ENCODE measurements at regions not wholly inside any gene's neighbourhood (a gene's known extent, or its start where the extent isn't known, plus 50 kb on each side); places are given as distances from the start of the nearest gene placed in this dataset.

DNA sequence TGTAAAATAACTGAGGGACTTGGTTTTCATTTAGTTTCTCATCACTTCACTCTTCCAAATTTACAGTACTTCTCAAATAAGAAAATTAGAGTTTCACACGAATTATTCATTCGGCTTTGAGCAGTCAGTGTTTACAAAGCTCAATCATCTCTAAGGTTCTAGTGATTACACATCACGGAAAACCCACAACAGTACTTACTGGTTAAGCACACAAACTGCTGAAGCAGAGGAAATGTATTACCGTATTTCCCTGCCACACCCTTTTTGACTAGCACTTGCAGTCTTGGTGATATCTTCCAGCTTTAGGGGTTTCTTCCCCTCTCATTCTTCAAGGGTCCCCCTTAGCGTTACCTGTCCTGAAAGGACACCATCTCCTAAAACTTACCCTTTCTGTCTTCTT lies 164.8 kb upstream of the CDIN1 start:
- TF ChIP-seq ZFX (IDR thresholded peaks at IDR 0.05; ENCODE audit: borderline replicate concordance), result no peak
- no peak for TF ChIP-seq CTCF (IDR thresholded peaks at IDR 0.05)
- H3K27ac ChIP-seq, result no peak overlapping the region

GRCh38 chr15:36415643-36416042 lies 163.8 kb upstream of the CDIN1 start:
- H3K27ac ChIP-seq, result no peak overlapping the region
- no peak for TF ChIP-seq ZFX (IDR thresholded peaks at IDR 0.05; ENCODE audit: borderline replicate concordance)
- TF ChIP-seq CTCF (IDR thresholded peaks at IDR 0.05), result no peak

- no peak for TF ChIP-seq ZFX (IDR thresholded peaks at IDR 0.05; ENCODE audit: borderline replicate concordance)
- no peak for TF ChIP-seq CTCF (IDR thresholded peaks at IDR 0.05)
- no peak overlapping the region for H3K27ac ChIP-seq
These were observed 156.8 kb upstream of the CDIN1 start for GRCh38 chr15:36422631-36423030.

GRCh38 chr15:36426691-36427090 lies 152.7 kb upstream of the CDIN1 start:
- H3K27ac ChIP-seq, result no peak overlapping the region
- TF ChIP-seq CTCF (IDR thresholded peaks at IDR 0.05) (no peak), ZFX (IDR thresholded peaks at IDR 0.05; ENCODE audit: borderline replicate concordance) (no peak)

DNA sequence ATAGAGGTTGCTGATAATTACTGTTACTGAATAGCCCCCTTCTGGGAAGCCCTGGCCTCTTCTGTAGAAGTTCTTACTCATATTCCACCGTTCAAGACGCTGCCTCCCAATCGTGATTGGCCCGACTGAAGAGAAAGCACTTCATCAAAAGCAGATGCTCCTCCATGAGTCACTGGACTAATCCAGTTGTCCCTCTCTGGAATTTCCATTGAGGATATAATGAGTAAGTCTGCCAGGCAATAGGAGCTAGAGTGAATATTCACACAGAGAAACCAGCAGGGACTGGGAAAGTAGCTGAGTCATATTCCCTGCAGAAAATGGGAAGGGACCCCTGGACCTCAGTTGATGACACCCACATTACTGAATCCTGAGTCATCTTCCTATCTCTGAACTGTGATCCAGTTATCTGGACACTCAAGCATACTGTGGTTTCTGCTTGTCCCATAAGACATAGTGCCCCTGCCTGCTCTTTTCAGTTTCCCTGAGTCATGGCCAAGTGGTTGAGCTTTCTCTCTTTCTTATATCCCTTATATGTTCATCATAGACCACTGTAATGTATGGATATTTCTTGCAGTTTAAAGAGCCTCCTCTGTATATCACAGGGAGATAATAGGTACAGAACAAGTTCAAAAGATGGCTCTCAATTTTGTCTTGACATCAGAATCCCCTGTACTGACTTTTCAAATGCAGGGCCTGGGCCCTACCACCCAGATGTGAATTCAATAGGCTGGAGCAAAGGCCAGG lies 151.2 kb upstream of the CDIN1 start:
- no peak overlapping the region for H3K27ac ChIP-seq
- no peak for TF ChIP-seq CTCF (IDR thresholded peaks at IDR 0.05)
- no peak for TF ChIP-seq ZFX (IDR thresholded peaks at IDR 0.05; ENCODE audit: borderline replicate concordance)

- H3K27ac ChIP-seq, result no peak overlapping the region
- TF ChIP-seq ZFX (IDR thresholded peaks at IDR 0.05; ENCODE audit: borderline replicate concordance), result no peak
- TF ChIP-seq CTCF (IDR thresholded peaks at IDR 0.05), result no peak
These were observed 149.7 kb upstream of the CDIN1 start for GRCh38 chr15:36429707-36430106.

DNA sequence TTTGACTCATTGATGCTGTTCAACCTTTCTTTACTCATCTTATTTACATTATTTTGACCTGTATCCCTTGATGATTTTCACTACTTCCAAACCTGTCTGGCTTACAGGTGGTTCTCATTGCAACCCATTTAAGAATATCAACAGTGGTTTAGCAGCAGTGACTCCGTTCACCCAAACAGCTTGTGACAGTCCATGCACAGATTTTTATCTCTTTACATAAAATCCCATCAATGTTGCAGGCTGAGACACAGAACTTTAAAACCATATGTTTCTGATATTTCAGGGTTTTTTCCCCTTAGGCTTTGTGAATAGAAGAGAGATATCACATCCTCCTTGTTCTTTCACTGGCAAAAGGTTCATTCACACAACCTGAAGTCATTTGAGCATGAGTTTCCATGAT lies 149.1 kb upstream of the CDIN1 start:
- no peak overlapping the region for H3K27ac ChIP-seq

More for the DNA sequence above, 149.1 kb upstream of the CDIN1 start:
- TF ChIP-seq ZFX (IDR thresholded peaks at IDR 0.05; ENCODE audit: borderline replicate concordance), result no peak
- TF ChIP-seq CTCF (IDR thresholded peaks at IDR 0.05), result no peak

Measured in 22Rv1 (cell line).